ENCODE measurements at regions not wholly inside any gene's neighbourhood (a gene's known extent, or its start where the extent isn't known, plus 50 kb on each side); places are given as distances from the start of the nearest gene placed in this dataset.

GRCh38 chrX:25618248-25618647 lies 519.9 kb upstream of the MAGEB18 start:
- no peak for TF ChIP-seq CTCF (IDR thresholded peaks at IDR 0.05; ENCODE audit: insufficient read depth, low read length)
- TF ChIP-seq POLR2AphosphoS5 (IDR thresholded peaks at IDR 0.05; ENCODE audit: low read depth) = no peak
- no peak for TF ChIP-seq REST (IDR thresholded peaks at IDR 0.05; ENCODE audit: insufficient replicate concordance, low read depth)
- TF ChIP-seq SPI1 (IDR thresholded peaks at IDR 0.05; ENCODE audit: borderline replicate concordance, low read depth) = no peak
